HG03432 (cell line): ENCODE measurements at regions not wholly inside any gene's neighbourhood (a gene's known extent, or its start where the extent isn't known, plus 50 kb on each side); places are given as distances from the start of the nearest gene placed in this dataset.
"Not testable (repeated sequence)": the region's sequence is repeated elsewhere in the genome, so short reads cannot be mapped to it uniquely, and the experiment has no call there.

ENCODE experiments used
- ATAC-seq: cut with Tn5 transposase; IDR thresholded peaks from one replicate; pipeline ENCODE4 v1.9.1; 2021; ENCODE audit warnings: mild to moderate bottlenecking, moderate library complexity; ENCODE audit not compliant: unreplicated experiment

DNA sequence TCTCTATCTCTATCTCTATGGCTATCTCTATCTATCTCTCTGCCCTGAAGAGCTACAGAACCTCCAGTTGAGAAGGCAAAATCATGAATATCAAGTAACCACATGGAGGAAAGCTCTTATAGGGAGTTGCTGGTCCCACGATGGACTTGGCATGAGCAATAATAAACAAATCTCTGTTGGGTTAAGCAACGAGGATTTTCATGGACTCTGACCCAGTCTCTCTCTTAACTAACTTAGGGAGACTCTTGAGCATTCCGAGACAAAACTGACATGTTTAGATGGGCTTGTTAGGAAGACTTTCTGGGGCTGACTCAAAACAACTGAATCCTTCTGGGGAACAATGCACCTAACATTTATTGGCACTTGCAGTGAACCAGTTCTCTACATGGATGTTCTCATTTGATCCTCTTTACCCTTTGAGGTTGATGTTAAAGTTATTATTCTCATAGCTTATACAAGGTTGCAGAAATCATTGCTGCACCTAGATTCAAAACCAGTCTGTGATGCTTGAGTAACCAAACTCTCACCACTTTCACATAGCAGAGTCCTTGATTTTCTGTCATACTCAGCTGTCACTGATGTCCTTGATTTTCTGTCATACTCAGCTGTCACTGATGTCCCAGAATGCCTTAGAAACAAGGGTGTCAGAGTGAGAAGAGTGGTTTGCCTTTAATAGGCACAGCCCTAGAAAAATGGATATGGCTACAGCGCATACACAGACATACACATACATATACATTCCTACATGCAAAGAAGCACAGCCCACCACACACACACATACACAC, 354.6 kb upstream of the MAF start:
- ATAC-seq = no peak

DNA sequence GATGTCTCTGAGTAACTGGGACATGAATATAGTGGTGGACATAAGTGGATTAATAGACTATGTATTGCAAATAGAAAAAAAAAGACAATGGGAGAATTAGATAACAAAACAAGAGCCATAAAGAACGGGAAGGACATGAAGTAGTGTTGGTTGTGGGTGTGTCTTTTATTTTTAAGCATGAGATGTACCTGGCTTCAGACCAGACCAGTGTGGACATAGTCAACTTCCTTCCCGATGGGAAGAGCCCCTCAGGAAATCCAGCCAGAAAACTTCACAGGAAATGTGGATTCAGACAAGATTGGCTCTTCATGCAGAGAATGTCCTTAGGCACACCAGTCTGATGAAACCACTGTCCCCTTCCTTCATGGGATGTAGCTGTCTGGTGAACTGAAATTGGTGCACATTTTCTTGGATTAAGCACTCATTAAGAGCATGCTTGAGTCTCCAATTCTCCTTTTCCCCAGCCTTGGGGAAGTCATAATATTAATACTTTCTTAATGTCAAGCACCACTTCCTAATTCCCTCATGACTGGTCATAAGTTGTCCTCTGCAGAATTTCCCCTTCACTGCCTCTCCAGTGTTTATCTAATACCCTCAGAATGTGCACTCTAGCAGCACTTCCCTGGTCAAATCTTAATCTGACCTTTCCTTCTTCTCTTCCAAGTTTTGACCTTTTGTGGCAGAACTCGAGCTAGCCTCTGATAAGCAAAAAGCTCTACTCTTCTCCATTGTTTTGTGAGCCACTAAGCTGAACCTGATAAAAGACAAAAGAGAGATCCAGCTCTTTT, 350.6 kb upstream of the MAF start:
- no peak for ATAC-seq

DNA sequence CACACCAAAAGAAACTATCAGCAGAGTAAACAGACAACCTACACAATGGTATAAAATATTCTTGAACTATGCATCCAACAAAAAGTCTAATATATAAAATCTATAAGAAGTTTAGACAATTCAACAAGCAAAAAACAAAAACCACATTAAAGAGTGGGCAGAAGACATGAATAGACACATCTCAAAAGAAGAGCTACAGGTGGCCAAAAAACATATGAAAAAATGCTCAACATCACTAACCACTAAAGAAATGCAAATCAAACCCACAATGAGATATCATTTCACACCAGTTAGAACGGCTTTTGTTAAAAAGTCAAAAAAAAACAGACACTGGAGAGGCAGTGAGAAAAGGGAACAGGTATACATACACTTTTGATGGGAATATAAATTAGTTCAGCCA, 348.9 kb upstream of the MAF start:
- ATAC-seq = no peak

DNA sequence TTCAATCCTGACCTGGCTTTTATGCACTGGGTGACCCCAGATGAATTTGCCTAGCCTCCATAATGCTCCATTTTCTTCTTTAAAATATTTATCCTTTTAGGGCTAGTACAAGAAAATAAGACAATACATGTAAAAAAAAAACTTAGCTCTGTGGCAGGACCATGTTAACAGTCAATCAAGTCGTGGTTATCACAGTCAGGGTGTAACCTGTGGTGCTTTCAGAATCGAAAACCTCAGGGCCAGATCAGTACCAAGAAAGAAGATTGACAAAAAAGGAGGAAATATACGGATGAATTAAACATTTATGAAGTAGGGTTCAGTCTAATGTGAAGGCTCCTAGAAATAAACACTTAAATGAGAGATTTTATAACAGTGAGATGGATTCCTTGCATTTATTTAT, 347.2 kb upstream of the MAF start:
- ATAC-seq = no peak

DNA sequence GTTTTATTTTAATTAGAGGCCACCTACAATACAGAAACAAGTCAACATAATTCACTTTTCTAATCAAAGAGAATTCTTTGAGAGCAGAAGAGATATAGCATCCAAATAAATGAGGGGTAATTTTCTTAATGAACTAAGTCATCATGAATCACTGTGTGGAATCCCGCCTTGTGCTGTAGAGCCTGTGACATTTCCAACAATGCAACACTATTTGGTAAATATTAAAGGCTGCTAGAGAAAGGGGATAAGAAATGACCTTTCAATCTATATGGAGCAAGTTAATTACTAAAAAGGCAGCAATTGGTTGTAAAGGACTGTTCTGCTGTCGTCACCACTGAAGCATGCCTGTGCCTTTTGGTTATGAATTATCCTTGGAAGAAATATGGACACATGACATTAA, 345.7 kb upstream of the MAF start:
- ATAC-seq = no peak

DNA sequence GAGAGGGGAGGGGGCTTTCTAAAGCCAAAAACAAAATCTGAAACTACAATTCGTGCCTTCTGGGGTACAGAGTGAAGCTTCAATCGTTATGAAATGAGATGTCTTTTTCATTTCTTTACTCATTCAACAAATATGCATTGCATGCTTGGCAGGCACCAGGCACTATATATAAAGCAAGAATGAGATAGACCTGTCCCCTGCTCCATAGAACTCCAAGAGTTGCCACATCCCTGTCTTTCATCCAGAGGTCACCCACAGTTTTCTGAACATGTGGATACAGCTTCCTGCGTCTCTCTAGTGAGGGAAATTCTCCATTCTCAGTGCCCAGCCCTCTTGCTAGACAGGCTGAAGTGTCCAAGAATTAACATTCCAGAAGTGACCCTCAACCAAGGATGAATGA, 343.2 kb upstream of the MAF start:
- no peak for ATAC-seq

DNA sequence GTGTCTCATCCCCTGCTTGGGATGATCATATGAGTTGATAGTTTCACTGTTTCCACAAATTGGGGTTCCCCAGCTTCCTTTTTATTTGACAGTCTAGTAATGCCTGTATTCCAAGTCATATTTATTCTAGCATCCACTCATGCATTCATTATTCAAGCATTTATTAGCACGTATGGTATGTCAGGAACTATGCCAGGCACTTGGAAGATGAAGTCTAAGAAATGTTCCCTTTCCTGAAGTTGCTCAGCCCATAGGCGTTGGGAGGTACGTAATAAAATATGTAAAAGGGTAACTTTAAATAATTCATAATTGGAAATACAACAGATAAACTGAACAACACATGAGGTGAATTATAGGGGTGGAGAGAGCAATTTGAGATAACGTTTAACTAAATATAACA, 338.0 kb upstream of the MAF start:
- no peak for ATAC-seq

DNA sequence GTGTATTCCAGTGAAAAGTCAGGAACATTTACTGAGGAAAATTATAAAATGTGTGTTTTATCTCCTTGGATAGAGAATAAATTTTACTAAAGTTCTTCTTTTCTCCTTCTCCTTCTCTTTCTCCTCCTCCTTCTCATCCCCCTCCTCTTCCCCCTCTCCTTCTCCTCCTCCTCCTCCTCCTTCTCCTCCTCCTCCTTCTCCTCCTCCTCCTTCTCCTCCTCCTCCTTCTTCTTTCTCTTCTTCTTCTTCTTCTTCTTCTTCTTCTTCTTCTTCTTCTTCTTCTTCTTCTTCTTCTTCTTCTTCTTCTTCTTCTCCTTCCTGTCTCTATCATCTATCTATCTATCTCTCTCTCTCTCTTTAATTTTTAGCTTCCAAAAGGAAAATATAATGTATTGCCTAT, 337.1 kb upstream of the MAF start:
- ATAC-seq = not testable (repeated sequence)

DNA sequence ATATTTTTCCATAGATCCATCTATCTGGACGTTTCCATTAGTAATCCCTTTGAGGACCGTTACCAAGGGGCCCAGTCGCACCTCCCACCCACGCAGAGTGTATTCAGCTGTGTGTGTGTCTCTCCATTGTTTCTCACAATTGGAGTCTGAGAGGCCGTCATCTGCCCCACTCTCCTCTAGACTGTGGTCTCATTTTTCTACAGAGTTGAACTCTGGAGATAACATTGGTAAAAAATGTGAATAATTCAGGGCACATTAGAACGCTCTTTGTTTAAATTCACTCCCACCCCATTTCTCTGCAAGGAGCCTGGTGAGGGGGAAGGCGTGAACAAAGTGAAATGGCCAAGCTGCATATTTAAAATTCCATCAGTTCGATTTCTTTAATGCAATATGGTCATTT, 333.1 kb upstream of the MAF start:
- ATAC-seq = no peak

DNA sequence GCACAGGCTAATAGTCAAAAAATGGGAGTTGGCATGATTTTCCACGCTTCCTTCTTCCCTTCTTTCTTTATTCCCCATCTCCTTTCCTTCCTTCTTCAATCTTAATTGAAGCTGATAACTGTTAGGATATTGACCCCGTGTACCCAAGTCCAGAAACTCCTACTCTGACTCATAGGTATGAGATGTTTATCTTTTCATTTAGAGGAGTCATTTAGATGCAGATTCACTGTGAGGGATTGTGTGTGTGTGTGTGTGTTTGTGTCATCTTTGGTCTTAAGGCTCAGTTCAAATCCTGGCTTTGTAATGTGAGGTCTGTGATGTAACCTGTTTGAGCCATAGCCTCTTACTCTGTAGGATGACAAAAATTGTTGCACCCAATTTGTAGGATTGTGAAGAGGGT, 332.0 kb upstream of the MAF start:
- ATAC-seq = no peak

DNA sequence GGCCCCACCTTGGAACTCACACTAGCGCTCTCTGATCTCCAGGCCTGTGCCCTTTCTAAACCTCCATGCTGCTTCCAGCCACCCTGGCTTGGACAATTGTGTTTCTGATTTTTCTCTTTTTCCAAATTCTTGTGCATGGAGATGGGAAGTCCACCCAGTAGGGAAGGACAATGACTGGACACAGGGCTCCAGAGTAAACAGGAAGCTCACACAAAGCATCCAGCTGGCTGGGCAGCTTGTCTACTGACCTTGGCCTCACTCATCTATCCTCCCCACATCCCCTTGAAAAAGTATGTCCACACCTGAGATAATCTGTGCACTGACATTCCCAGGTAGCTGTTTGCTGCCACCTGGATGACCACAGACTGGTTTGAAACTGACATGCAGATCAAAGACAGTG, 331.2 kb upstream of the MAF start:
- no peak for ATAC-seq

DNA sequence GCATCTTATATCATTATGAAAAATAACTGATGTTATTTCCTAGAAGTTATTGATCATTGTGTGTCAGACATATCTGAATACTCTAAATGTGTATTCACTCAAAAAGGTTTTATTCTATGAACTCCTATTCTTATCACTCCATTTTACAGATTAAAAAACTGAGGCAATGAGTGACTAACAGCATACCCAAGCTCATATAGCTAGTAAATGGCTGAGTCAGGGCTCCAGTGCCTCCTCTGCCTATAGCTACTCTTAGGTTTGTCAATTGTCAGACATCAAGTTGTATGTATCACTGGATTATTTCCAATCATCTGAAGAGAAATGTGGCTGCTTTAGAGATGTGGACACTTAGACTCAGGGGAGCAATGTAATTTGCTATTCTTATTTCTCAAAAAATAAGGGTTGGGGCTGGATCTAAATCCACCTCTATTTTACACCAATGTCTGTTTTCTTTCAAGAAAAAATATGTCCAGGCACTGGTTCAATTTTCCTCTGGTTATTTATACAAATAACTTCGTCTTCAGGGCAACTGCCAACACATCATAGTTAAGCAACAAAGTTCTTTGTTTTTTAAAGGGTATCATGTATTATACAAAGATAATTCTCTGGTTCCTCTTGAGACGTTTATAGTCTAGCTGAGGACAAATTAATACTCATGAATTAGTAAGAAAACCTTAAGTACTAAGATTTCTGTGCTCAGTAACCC, 328.9 kb upstream of the MAF start:
- no peak for ATAC-seq

DNA sequence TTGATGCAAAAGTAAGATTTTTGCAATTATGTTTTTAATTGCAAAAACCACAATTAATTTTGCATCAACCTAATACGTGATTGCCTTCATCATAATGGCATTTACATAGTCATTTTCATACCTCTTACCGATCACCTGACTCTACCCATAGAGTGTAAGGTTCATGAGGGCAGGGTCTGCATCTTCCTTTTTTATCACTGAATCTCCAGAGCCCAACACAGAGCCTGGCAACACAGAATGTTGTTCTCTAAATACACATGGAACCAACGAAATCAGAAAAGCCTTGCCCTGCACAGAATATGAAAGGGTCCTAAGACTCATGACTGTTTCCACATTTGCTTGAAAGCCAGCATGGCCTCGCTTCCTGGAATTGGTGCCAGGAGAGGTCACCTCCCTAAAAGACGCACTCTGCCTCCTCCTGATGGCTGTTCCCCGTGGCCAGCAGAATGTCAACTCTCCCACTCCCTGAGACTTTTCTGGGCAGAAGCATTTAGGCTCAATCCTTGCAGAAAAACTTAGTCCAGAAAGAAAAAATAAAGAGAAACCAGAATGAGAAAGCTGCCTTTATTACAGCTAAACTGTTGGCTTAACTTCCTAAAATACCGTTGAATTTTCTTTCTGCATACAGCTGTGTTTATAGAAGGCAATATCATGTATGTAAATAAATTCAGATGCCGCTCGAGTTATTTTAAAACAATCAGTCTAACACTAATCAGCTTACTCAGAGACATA, 327.8 kb upstream of the MAF start:
- no peak for ATAC-seq

DNA sequence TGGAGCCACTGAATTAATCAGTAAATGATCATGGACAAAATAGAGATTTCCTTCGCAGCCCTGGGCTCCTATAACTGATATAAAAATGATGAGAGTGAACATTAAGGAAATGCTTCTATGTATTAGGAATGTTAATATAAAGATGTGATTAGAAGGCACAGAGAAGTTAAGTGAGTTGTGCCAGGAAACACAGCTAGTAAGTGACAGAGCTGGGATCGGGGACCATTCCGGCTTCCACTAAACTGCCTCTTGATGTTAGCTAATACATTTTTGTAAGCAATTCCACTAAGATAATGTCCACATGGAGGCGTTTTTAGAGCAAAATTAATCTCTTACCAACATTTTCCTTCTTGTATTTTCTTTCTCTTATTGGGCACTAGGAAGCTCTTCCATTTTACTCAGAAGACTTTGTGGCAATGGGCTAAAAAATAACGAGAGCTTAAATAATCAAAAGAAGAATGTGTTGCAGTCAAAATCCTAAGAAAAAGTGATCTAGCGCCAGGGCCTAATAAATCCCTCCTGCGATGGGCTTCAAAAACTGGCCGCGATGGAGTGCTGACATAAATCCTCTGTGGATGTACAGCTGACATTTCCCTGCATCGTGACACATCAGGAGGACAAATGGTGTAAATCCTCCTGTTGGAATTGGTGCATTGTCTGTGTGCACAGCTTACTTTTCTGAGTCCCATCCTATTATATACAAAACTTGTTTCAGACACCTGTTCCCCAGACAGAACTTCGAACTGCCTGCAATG, 326.1 kb upstream of the MAF start:
- ATAC-seq = no peak

DNA sequence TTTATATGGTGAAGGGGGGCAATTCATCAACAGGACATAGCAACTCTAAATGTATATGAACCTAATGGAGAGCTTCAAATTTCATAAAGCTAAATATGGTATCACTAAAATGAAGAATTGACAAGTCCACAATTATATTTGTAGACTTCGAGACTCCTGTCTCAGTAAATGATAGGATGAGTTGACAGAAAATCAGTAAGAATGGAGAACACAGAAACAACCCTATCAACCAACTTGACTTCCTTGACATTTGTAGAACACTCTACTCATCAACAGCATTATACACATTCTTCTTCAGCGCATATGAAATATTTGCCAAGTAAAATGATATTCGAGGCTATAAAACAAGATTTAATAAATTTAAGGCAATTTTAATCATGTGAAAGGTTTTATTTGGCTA, 322.9 kb upstream of the MAF start:
- no peak for ATAC-seq

DNA sequence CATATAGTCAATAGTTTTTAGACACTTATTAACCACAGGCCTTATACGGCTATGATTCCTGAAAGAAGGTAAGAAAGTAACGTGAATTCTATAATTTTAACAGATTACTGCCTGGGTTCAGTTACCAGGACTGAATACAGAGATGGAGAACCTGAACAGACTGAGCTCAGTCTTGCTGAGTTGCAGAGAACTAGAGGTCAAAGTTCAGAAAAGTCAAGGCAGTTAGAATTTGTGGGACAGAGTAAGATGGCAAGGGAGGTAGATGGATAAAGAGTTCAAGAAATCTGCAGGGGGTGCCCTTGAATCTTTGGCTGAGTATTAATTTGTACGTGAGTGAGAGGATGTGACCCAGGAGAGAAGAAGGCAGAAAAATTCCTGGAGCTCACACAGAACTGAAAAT, 320.1 kb upstream of the MAF start:
- ATAC-seq = no peak

DNA sequence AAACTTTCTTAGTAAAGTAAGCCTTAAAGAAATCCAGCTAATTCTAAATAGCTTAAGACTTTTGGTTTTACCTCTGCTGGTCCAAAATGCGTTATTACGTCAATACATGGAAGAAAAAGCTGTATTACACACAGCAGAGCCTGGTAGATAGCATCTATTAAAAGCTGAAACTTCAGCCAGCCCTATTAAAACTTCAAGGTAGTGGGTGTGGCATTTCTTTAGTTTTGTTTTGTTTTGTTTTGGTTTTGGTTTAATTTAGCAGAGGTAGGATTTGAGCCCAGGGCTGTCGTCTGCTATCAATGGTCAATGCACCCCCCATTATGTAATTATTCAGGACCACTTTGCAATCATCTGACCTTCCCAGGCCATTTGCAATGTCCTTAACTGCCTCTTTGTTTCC, 318.4 kb upstream of the MAF start:
- no peak for ATAC-seq

DNA sequence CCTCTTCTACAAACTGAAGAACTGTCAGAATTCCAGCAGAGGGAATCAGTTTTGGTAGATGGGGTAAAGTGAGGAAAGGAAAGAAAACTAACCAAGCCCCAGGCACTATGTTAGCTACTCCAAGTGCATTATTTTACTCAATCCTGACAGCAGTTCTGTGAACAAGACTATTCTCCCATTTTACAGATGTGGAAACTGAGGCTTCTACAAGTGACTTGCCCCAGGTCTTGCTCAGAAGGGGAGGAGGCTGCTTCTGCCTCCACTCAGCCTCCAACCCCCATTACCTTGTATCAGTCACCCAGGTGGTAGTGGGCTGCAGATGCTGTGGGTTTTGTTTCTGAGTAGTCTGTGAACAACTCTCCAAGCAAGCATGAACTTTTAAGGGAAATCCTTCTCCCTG, 315.2 kb upstream of the MAF start:
- no peak for ATAC-seq

DNA sequence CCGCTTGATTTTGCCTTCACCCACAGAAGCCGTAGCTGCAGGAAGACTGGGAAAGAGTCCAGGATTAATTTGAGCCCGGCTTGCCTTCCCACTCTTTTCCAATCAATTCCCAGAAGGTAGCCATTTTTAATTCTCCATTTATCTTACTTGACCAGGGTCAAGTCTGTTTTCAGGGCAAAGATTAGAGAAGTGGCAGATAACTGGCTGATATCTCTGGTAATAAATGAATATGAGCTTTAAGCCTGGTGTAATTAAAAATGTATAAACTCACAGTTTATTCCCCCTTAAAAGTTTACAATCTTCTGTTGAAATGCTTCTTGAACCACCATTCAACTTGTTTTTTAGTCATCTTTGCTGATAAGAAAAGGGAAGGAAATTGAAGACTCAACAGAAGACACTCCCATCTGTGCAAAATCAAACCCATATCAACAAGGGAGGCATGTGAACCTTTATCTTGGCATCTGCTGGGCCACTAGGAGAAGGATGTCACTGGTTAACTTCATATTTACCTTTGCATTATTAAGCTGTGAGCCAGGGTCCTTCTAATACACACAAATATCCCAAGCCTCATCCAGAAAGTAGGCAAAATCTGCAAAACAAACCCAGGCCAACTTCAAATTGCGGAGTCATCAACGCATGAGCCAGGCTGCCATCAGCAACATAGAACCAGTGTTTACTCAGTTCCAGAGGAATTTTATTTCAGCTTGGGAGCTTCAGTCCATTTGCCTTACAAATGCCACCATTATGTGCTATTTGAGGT, 314.6 kb upstream of the MAF start:
- no peak for ATAC-seq
